Neural progenitor cell (in vitro differentiated cells): ENCODE measurements at regions not wholly inside any gene's neighbourhood (a gene's known extent, or its start where the extent isn't known, plus 50 kb on each side); places are given as distances from the start of the nearest gene placed in this dataset.

ENCODE experiments used
- DNase-seq: peaks from one replicate; pipeline ENCODE4 v3.0.0-alpha.2; 2016; ENCODE audit warnings: low spot score
- H2AFZ ChIP-seq: fragments of 200-600 bp; sonication (generic); replicated peaks from 2 replicates; pipeline ENCODE4 v1.6.1; 2016; ENCODE audit warnings: antibody characterized with exemption
- H3F3A ChIP-seq: fragments of 200-600 bp; sonication (generic); 2 replicates; pipeline ENCODE4 v1.6.1; 2016; ENCODE audit warnings: antibody characterized with exemption, low read depth
- H3K27ac ChIP-seq: fragments of 200-600 bp; sonication (generic); 2 replicates; pipeline ENCODE4 v1.5.1; 2016; ENCODE audit warnings: mild to moderate bottlenecking
- H3K27me3 ChIP-seq: fragments of 200-600 bp; sonication (generic); 2 replicates; pipeline ENCODE4 v1.6.1; 2016; ENCODE audit warnings: mild to moderate bottlenecking, moderate library complexity
- H3K36me3 ChIP-seq: fragments of 200-600 bp; sonication (generic); 2 replicates; pipeline ENCODE4 v1.5.1; 2016
- H3K4me1 ChIP-seq: fragments of 200-600 bp; sonication (generic); 2 replicates; pipeline ENCODE4 v1.6.1; 2016; ENCODE audit warnings: mixed run types
- H3K4me2 ChIP-seq: fragments of 200-600 bp; sonication (generic); 2 replicates; pipeline ENCODE4 v1.6.1; 2016
- H3K4me3 ChIP-seq: fragments of 200-600 bp; sonication (generic); 2 replicates; pipeline ENCODE4 v1.5.1; 2016
- H3K79me2 ChIP-seq: fragments of 200-600 bp; sonication (generic); 2 replicates; pipeline ENCODE4 v1.6.1; 2016; ENCODE audit warnings: low read depth
- H3K9ac ChIP-seq: fragments of 200-600 bp; sonication (generic); 2 replicates; pipeline ENCODE4 v1.6.1; 2016
- H3K9me3 ChIP-seq: fragments of 200-600 bp; sonication (generic); 2 replicates; pipeline ENCODE4 v1.5.1; 2016; ENCODE audit warnings: low read depth
- H4K20me1 ChIP-seq: fragments of 200-600 bp; sonication (generic); 2 replicates; pipeline ENCODE4 v1.6.1; 2016; ENCODE audit warnings: low read depth
- H3K27ac Mint-ChIP-seq: 3 replicates; pipeline ENCODE4 v1.8.0; 2021; ENCODE audit warnings: mixed read lengths
- H3K27me3 Mint-ChIP-seq: 2 replicates; pipeline ENCODE4 v1.8.0; 2022; ENCODE audit warnings: low read depth, mild to moderate bottlenecking, inconsistent platforms, moderate library complexity, mixed read lengths; ENCODE audit not compliant: insufficient read depth
- H3K36me3 Mint-ChIP-seq: 3 replicates; pipeline ENCODE4 v1.8.0; 2021; ENCODE audit warnings: mixed read lengths
- H3K4me1 Mint-ChIP-seq: 3 replicates; pipeline ENCODE4 v1.8.0; 2021; ENCODE audit warnings: mixed read lengths
- H3K4me3 Mint-ChIP-seq: 3 replicates; pipeline ENCODE4 v1.8.0; 2021; ENCODE audit warnings: mild to moderate bottlenecking, moderate library complexity, mixed read lengths
- H3K9me3 Mint-ChIP-seq: 3 replicates; pipeline ENCODE4 v1.8.0; 2020; ENCODE audit warnings: mixed read lengths
- CTCF ChIP-seq: fragments of 200-600 bp; sonication (generic); IDR thresholded peaks from 2 replicates; pipeline ENCODE4 v1.5.1; 2017; ENCODE audit warnings: antibody characterized with exemption, mild to moderate bottlenecking
- EZH2 ChIP-seq: fragments of 200-600 bp; sonication (generic); IDR thresholded peaks from 2 replicates; pipeline ENCODE4 v1.6.1; 2017; ENCODE audit warnings: antibody characterized with exemption, mild to moderate bottlenecking, moderate library complexity
- EZH2phosphoT487 ChIP-seq: fragments of 200-600 bp; sonication (generic); IDR thresholded peaks from 2 replicates; pipeline ENCODE4 v1.6.1; 2017; ENCODE audit warnings: antibody characterized with exemption

GRCh38 chr14:98119739-98120138, 1152.3 kb downstream of the BCL11B start:
- no peaks in the 10 kb centered on the region for H3K4me1 ChIP-seq
- Mint-ChIP-seq H3K4me1 (no peaks in the 10 kb centered on the region), H3K9me3 (peaks cover 4% of the 10 kb centered on the region), H3K4me3 (no peak overlapping the region), H3K27me3 (peaks cover 3% of the 10 kb centered on the region), H3K36me3 (no peaks in the 10 kb centered on the region), H3K27ac (no peak overlapping the region)
- no peak overlapping the region for H3K9ac ChIP-seq
- H3K4me3 ChIP-seq, result no peak overlapping the region
- no peaks in the 10 kb centered on the region for H3K27me3 ChIP-seq
- TF ChIP-seq EZH2phosphoT487 (no peak), EZH2 (no peak), CTCF (no peak)
- DNase-seq, result no peak
- H3K79me2 ChIP-seq, result no peaks in the 10 kb centered on the region
- no peak overlapping the region for H3K27ac ChIP-seq
- H3K9me3 ChIP-seq, result no peaks in the 10 kb centered on the region
- no peaks in the 10 kb centered on the region for H3F3A ChIP-seq
- H2AFZ ChIP-seq, result no peak overlapping the region
- no peak overlapping the region for H3K4me2 ChIP-seq
- H3K36me3 ChIP-seq, result no peaks in the 10 kb centered on the region
- H4K20me1 ChIP-seq, result no peaks in the 10 kb centered on the region

- no peak overlapping the region for H3K27ac ChIP-seq
- Mint-ChIP-seq H3K4me1 (no peaks in the 10 kb centered on the region), H3K27me3 (peaks cover 3% of the 10 kb centered on the region), H3K27ac (no peak overlapping the region), H3K9me3 (peaks cover 3% of the 10 kb centered on the region), H3K4me3 (no peak overlapping the region), H3K36me3 (no peaks in the 10 kb centered on the region)
- no peaks in the 10 kb centered on the region for H3K36me3 ChIP-seq
- H2AFZ ChIP-seq, result no peak overlapping the region
- H3K4me3 ChIP-seq, result no peak overlapping the region
- H3K27me3 ChIP-seq, result no peaks in the 10 kb centered on the region
- H3K79me2 ChIP-seq, result no peaks in the 10 kb centered on the region
- no peak overlapping the region for H3K9ac ChIP-seq
- no peaks in the 10 kb centered on the region for H3K9me3 ChIP-seq
- H3K4me2 ChIP-seq, result no peak overlapping the region
- DNase-seq, result no peak
- H3F3A ChIP-seq, result no peaks in the 10 kb centered on the region
- H3K4me1 ChIP-seq, result no peaks in the 10 kb centered on the region
- H4K20me1 ChIP-seq, result no peaks in the 10 kb centered on the region
- no peak for TF ChIP-seq CTCF
- no peak for TF ChIP-seq EZH2phosphoT487
- no peak for TF ChIP-seq EZH2
Measured at GRCh38 chr14:98120831-98121464, 1151.0 kb downstream of the BCL11B start.

GRCh38 chr14:98122527-98122926, 1149.5 kb downstream of the BCL11B start:
- Histone ChIP-seq H3K9ac (no peak overlapping the region), H3K4me2 (no peak overlapping the region), H3F3A (no peaks in the 10 kb centered on the region), H3K9me3 (no peaks in the 10 kb centered on the region), H3K27ac (no peak overlapping the region), H3K79me2 (no peaks in the 10 kb centered on the region), H3K27me3 (no peaks in the 10 kb centered on the region), H3K36me3 (no peaks in the 10 kb centered on the region), H4K20me1 (no peaks in the 10 kb centered on the region), H3K4me1 (no peaks in the 10 kb centered on the region), H3K4me3 (no peak overlapping the region), H2AFZ (no peak overlapping the region)
- no peak overlapping the region for H3K4me3 Mint-ChIP-seq
- DNase-seq, result no peak
- H3K27ac Mint-ChIP-seq, result no peak overlapping the region
- TF ChIP-seq EZH2phosphoT487 (no peak), CTCF (no peak), EZH2 (no peak)
- peaks cover 3% of the 10 kb centered on the region for H3K27me3 Mint-ChIP-seq
- no peaks in the 10 kb centered on the region for H3K36me3 Mint-ChIP-seq
- no peaks in the 10 kb centered on the region for H3K4me1 Mint-ChIP-seq
- peaks cover 3% of the 10 kb centered on the region for H3K9me3 Mint-ChIP-seq
